Mesendoderm (in vitro differentiated cells): ENCODE measurements at regions not wholly inside any gene's neighbourhood (a gene's known extent, or its start where the extent isn't known, plus 50 kb on each side); places are given as distances from the start of the nearest gene placed in this dataset.

ENCODE experiments used
- DNase-seq: peaks from one replicate; pipeline ENCODE4 v3.0.0; 2013
- H2AK5ac ChIP-seq: 2 replicates; pipeline ENCODE4 v1.6.1; 2013; ENCODE audit warnings: low read length, inconsistent platforms
- H2BK120ac ChIP-seq: 2 replicates; pipeline ENCODE4 v1.6.1; 2013; ENCODE audit warnings: low read depth, mild to moderate bottlenecking, low read length, moderate library complexity, mixed read lengths
- H2BK15ac ChIP-seq: replicated peaks from 2 replicates; pipeline ENCODE4 v1.6.1; 2013; ENCODE audit warnings: low read depth, mild to moderate bottlenecking, moderate library complexity
- H2BK5ac ChIP-seq: 2 replicates; pipeline ENCODE4 v1.6.1; 2013; ENCODE audit warnings: low read length, inconsistent platforms
- H3K18ac ChIP-seq: 2 replicates; pipeline ENCODE4 v1.6.1; 2013; ENCODE audit warnings: mild to moderate bottlenecking, low read length, mixed read lengths
- H3K23ac ChIP-seq: one replicate; pipeline ENCODE4 v1.6.1; 2013; ENCODE audit warnings: low read length
- H3K27ac ChIP-seq: 2 replicates; pipeline ENCODE4 v1.5.1; 2013; ENCODE audit warnings: low read depth, mild to moderate bottlenecking, inconsistent platforms, low read length, moderate library complexity
- H3K27me3 ChIP-seq: 2 replicates; pipeline ENCODE4 v1.6.1; 2013; ENCODE audit warnings: low read length, control low read depth, mild to moderate bottlenecking, inconsistent platforms; ENCODE audit not compliant: insufficient read depth, poor library complexity
- H3K36me3 ChIP-seq: 2 replicates; pipeline ENCODE4 v1.6.1; 2013; ENCODE audit warnings: low read length, inconsistent platforms; ENCODE audit not compliant: control insufficient read depth, insufficient read depth
- H3K4ac ChIP-seq: one replicate; pipeline ENCODE4 v1.6.1; 2013; ENCODE audit warnings: low read depth, mild to moderate bottlenecking, low read length, moderate library complexity
- H3K4me1 ChIP-seq: 2 replicates; pipeline ENCODE4 v1.6.1; 2013; ENCODE audit warnings: low read depth, low read length, inconsistent platforms; ENCODE audit not compliant: control insufficient read depth
- H3K4me2 ChIP-seq: 2 replicates; pipeline ENCODE4 v1.6.1; 2013; ENCODE audit warnings: low read length
- H3K4me3 ChIP-seq: 2 replicates; pipeline ENCODE4 v1.5.1; 2013; ENCODE audit warnings: mild to moderate bottlenecking, low read length
- H3K56ac ChIP-seq: one replicate; pipeline ENCODE4 v1.6.1; 2013; ENCODE audit warnings: low read length
- H3K79me1 ChIP-seq: 2 replicates; pipeline ENCODE4 v1.6.1; 2013; ENCODE audit warnings: low read length, inconsistent platforms
- H3K79me2 ChIP-seq: 2 replicates; pipeline ENCODE4 v1.6.1; 2013; ENCODE audit warnings: mild to moderate bottlenecking, low read length; ENCODE audit not compliant: control insufficient read depth, insufficient read depth
- H3K9ac ChIP-seq: 2 replicates; pipeline ENCODE4 v1.6.1; 2013; ENCODE audit warnings: low read length, inconsistent platforms
- H4K5ac ChIP-seq: one replicate; pipeline ENCODE4 v1.6.1; 2013; ENCODE audit warnings: low read length
- H4K8ac ChIP-seq: one replicate; pipeline ENCODE4 v1.6.1; 2013; ENCODE audit warnings: low read depth, mild to moderate bottlenecking, control low read depth, low read length, moderate library complexity
- WGBS: extraction: QIAGEN DNeasy Blood & Tissue Kit; methylation state at CpG from one replicate; pipeline ENCODE4 v1.1.7; 2013; ENCODE audit warnings: low lambda C conversion rate, missing lambda C conversion rate; ENCODE audit not compliant: insufficient coverage; ENCODE audit errors: extremely low coverage; 5-methylcytosine and 5-hydroxymethylcytosine counted together

GRCh38 chr16:72721981-72722380 lies 325.9 kb downstream of the ZFHX3 start:
- no peaks in the 10 kb centered on the region for H3K36me3 ChIP-seq
- H3K79me2 ChIP-seq = no peaks in the 10 kb centered on the region
- peak; percentile 8 for DNase-seq
- no peak overlapping the region for H2AK5ac ChIP-seq
- no peaks in the 10 kb centered on the region for H3K79me1 ChIP-seq
- H2BK5ac ChIP-seq = no peak overlapping the region
- H3K27ac ChIP-seq = no peak overlapping the region
- H3K56ac ChIP-seq = no peak overlapping the region
- no peak overlapping the region for H4K5ac ChIP-seq
- no peak overlapping the region for H4K8ac ChIP-seq
- H3K4me3 ChIP-seq = no peak overlapping the region
- no peak overlapping the region for H3K23ac ChIP-seq
- H3K4me1 ChIP-seq = peaks cover 4% of the 10 kb centered on the region
- H3K18ac ChIP-seq = no peak overlapping the region
- WGBS = no CpG with 5 or more reads among the region's 4 CpGs
- H3K9ac ChIP-seq = no peak overlapping the region
- no peak overlapping the region for H2BK120ac ChIP-seq
- no peak overlapping the region for H3K4me2 ChIP-seq
- no peak overlapping the region for H2BK15ac ChIP-seq
- no peak overlapping the region for H3K4ac ChIP-seq
- H3K27me3 ChIP-seq = no peaks in the 10 kb centered on the region

GRCh38 chr16:72715267-72715666 lies 332.7 kb downstream of the ZFHX3 start:
- no peak overlapping the region for H2AK5ac ChIP-seq
- H3K4ac ChIP-seq = no peak overlapping the region
- no peak overlapping the region for H3K4me3 ChIP-seq
- no peak overlapping the region for H3K56ac ChIP-seq
- H3K27me3 ChIP-seq = no peaks in the 10 kb centered on the region
- H3K79me1 ChIP-seq = no peaks in the 10 kb centered on the region
- H3K36me3 ChIP-seq = no peaks in the 10 kb centered on the region
- no peak overlapping the region for H3K4me2 ChIP-seq
- H3K9ac ChIP-seq = no peak overlapping the region
- no peak overlapping the region for H2BK15ac ChIP-seq
- H3K27ac ChIP-seq = no peak overlapping the region
- H3K79me2 ChIP-seq = no peaks in the 10 kb centered on the region
- no peak for DNase-seq
- no peak overlapping the region for H4K5ac ChIP-seq
- no CpG with 5 or more reads among the region's 1 CpG for WGBS
- H2BK120ac ChIP-seq = no peak overlapping the region
- H4K8ac ChIP-seq = no peak overlapping the region
- no peak overlapping the region for H2BK5ac ChIP-seq
- no peak overlapping the region for H3K23ac ChIP-seq
- H3K4me1 ChIP-seq = no peaks in the 10 kb centered on the region
- no peak overlapping the region for H3K18ac ChIP-seq

- H3K36me3 ChIP-seq = no peaks in the 10 kb centered on the region
- no peak overlapping the region for H2AK5ac ChIP-seq
- H4K5ac ChIP-seq = no peak overlapping the region
- no peak overlapping the region for H3K23ac ChIP-seq
- H3K79me2 ChIP-seq = no peaks in the 10 kb centered on the region
- no CpG with 5 or more reads among the region's 1 CpG for WGBS
- no peak overlapping the region for H2BK120ac ChIP-seq
- H4K8ac ChIP-seq = no peak overlapping the region
- DNase-seq = no peak
- H2BK5ac ChIP-seq = no peak overlapping the region
- H2BK15ac ChIP-seq = no peak overlapping the region
- no peak overlapping the region for H3K56ac ChIP-seq
- no peak overlapping the region for H3K27ac ChIP-seq
- no peak overlapping the region for H3K4ac ChIP-seq
- no peak overlapping the region for H3K4me2 ChIP-seq
- H3K4me1 ChIP-seq = no peaks in the 10 kb centered on the region
- no peak overlapping the region for H3K9ac ChIP-seq
- no peak overlapping the region for H3K4me3 ChIP-seq
- H3K79me1 ChIP-seq = no peaks in the 10 kb centered on the region
- H3K27me3 ChIP-seq = no peaks in the 10 kb centered on the region
- H3K18ac ChIP-seq = no peak overlapping the region
These were observed 336.1 kb downstream of the ZFHX3 start for GRCh38 chr16:72711823-72712222.

- no peak overlapping the region for H3K27ac ChIP-seq
- no peak overlapping the region for H3K18ac ChIP-seq
- H3K4me2 ChIP-seq = no peak overlapping the region
- no peak overlapping the region for H3K9ac ChIP-seq
- H3K27me3 ChIP-seq = no peaks in the 10 kb centered on the region
- no peak overlapping the region for H2BK120ac ChIP-seq
- no peaks in the 10 kb centered on the region for H3K79me2 ChIP-seq
- H3K56ac ChIP-seq = no peak overlapping the region
- no peaks in the 10 kb centered on the region for H3K79me1 ChIP-seq
- no peak overlapping the region for H3K4me3 ChIP-seq
- H4K8ac ChIP-seq = no peak overlapping the region
- H4K5ac ChIP-seq = no peak overlapping the region
- H3K23ac ChIP-seq = no peak overlapping the region
- no peak for DNase-seq
- no peak overlapping the region for H3K4ac ChIP-seq
- H2BK15ac ChIP-seq = no peak overlapping the region
- H3K4me1 ChIP-seq = no peaks in the 10 kb centered on the region
- WGBS = no CpG with 5 or more reads among the region's 5 CpGs
- no peaks in the 10 kb centered on the region for H3K36me3 ChIP-seq
- no peak overlapping the region for H2AK5ac ChIP-seq
- no peak overlapping the region for H2BK5ac ChIP-seq
These were observed 342.1 kb downstream of the ZFHX3 start for GRCh38 chr16:72705801-72706200.

- Histone ChIP-seq H4K8ac (no peak overlapping the region), H3K4me2 (no peak overlapping the region)
These were observed 343.1 kb downstream of the ZFHX3 start for GRCh38 chr16:72704746-72705372.

GRCh38 chr16:72689851-72690250 lies 358.1 kb downstream of the ZFHX3 start:
- no peaks in the 10 kb centered on the region for H3K36me3 ChIP-seq
- H3K27me3 ChIP-seq = no peaks in the 10 kb centered on the region
- H3K9ac ChIP-seq = no peak overlapping the region
- no peak overlapping the region for H3K27ac ChIP-seq
- H3K4ac ChIP-seq = no peak overlapping the region
- H3K79me2 ChIP-seq = no peaks in the 10 kb centered on the region
- no peak overlapping the region for H4K8ac ChIP-seq
- no peak overlapping the region for H4K5ac ChIP-seq
- no CpG with 5 or more reads among the region's 2 CpGs for WGBS
- DNase-seq = no peak
- no peak overlapping the region for H3K4me3 ChIP-seq
- H2BK15ac ChIP-seq = no peak overlapping the region
- no peak overlapping the region for H3K18ac ChIP-seq
- no peak overlapping the region for H3K56ac ChIP-seq
- no peaks in the 10 kb centered on the region for H3K4me1 ChIP-seq
- no peak overlapping the region for H3K4me2 ChIP-seq
- H2BK5ac ChIP-seq = no peak overlapping the region
- no peaks in the 10 kb centered on the region for H3K79me1 ChIP-seq
- H2AK5ac ChIP-seq = no peak overlapping the region
- H3K23ac ChIP-seq = no peak overlapping the region
- no peak overlapping the region for H2BK120ac ChIP-seq

More at GRCh38 chr16:72704746-72705372, 343.1 kb downstream of the ZFHX3 start:
- Histone ChIP-seq H2BK5ac (no peak overlapping the region), H3K4me1 (no peaks in the 10 kb centered on the region), H3K23ac (no peak overlapping the region), H3K27ac (no peak overlapping the region), H3K9ac (no peak overlapping the region), H3K56ac (no peak overlapping the region), H3K79me1 (no peaks in the 10 kb centered on the region), H3K18ac (no peak overlapping the region), H2BK120ac (no peak overlapping the region), H3K4ac (no peak overlapping the region), H2BK15ac (no peak overlapping the region), H3K36me3 (no peaks in the 10 kb centered on the region), H3K79me2 (no peaks in the 10 kb centered on the region), H3K27me3 (no peaks in the 10 kb centered on the region), H2AK5ac (no peak overlapping the region), H3K4me3 (no peak overlapping the region), H4K5ac (no peak overlapping the region)
- no peak for DNase-seq
- no CpG with 5 or more reads among the region's 2 CpGs for WGBS
